GM21360 (cell line): ENCODE measurements at regions not wholly inside any gene's neighbourhood (a gene's known extent, or its start where the extent isn't known, plus 50 kb on each side); places are given as distances from the start of the nearest gene placed in this dataset.
A peak's percentile ranks its signal among the peaks of the same experiment; 100 is the strongest.
"Not testable (repeated sequence)": the region's sequence is repeated elsewhere in the genome, so short reads cannot be mapped to it uniquely, and the experiment has no call there.

Source experiments
- ATAC-seq: cut with Tn5 transposase; IDR thresholded peaks from one replicate; pipeline ENCODE4 v1.9.1; 2021; ENCODE audit warnings: mild to moderate bottlenecking, moderate library complexity; ENCODE audit not compliant: unreplicated experiment

DNA sequence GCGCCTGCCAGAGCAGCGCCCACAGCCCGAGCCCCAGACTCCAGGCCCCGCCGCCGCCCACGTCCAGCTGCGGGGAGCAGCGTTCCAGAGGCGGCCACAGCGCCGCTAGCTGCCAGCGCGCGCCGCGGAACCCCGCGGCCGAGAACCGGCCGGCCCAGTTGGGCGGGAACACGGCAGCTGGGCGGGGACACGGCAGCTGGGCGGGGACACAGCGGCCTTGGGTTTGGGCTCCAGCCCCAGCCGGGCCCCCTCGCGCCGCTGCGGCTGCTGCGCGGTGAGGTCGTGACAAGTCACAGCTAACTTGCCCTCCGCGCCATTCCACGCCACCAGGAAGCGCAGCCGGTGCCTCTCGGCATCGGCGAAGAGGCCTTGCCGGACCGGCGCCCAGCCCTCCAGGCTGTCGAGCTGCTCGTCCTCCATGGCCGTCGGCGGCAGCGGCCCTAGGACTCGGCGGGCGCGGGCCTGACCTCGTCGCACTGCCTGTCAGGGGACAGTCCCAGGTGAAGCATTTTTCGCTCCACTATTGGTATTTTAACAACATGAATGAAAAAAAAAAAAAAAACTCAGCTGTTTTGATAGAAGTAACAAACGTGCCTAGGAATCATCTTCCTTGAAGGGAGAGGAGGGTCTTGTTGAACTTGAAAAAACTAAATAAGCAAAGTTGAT, 56.6 kb upstream of the GOLGA8N start:
- ATAC-seq, result peak; percentile 71

DNA sequence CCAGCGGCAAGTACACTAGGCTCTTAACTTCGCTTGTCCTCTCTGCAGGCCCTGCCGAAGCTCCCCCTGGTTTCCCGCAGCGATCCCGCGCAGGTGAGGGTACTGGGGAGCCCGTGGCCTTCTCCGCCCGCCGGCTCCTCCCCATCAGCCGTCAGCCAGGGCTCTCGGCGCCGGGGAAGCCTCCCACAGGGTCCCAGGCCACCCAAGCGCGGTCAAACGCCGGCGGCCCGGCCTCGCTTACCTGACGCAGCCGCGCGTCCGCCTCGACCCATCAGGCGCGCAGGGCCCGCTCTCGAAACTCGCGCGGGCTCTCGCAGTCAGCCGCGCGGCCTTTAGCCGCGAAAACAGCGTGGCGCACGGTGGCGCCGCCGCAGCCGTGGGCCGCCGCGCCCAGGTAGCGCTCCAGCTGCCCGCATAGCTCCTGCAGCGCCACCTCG, 57.2 kb upstream of the GOLGA8N start:
- peak; percentile 28 for ATAC-seq

DNA sequence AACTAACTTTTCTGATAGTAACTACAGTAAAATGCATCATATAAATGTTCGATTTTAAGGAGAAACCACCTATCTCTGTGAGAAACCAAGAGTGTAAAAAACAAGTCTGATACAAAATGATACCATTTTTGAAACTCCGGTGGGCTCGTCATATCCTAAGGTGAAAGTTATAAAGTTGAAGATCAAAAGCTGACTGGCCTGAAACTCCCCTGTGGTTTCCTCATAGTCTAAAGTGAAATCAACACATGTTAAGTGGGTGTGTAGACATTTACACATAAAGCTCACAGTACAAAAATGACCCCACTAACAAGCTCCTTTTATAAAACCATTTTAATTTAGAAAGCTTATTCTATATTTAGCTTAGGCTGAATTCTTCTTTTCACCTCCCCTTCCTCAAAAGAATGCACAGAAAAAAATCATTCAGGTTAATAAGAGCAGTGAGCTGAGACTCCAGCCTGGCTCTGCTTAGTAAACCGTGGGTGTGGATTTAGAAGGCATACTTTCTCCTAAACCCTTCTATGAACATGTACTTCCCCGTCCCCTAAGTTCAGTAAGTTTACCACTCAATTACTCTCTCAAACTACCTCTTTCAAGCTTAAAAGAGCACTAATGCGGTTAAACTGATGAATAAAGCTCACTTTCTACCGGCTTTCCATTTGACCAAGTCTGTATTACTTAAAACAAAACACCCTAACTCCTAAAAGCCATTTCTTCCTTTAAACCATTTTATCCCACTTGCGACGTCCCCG, 57.9 kb upstream of the GOLGA8N start:
- not testable (repeated sequence) for ATAC-seq

DNA sequence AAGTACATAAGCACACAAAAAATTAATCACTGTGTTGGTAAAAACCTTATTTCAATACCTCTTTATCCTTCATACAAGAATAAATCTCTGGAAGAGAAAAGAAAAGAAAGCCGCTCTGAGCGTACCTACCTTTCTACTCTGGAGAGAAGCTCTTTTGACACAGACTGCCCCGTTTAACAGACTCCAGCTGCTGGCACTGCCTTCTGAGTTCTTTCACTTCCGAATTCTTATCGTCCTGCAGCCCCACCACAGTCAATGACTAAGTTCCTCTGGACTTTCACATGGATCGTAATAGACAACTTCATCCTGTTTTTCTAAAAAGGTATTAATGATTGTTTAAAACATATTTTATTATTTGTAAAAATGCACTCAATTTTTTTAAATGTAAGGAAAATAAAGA, 67.5 kb upstream of the GOLGA8O start:
- not testable (repeated sequence) for ATAC-seq

DNA sequence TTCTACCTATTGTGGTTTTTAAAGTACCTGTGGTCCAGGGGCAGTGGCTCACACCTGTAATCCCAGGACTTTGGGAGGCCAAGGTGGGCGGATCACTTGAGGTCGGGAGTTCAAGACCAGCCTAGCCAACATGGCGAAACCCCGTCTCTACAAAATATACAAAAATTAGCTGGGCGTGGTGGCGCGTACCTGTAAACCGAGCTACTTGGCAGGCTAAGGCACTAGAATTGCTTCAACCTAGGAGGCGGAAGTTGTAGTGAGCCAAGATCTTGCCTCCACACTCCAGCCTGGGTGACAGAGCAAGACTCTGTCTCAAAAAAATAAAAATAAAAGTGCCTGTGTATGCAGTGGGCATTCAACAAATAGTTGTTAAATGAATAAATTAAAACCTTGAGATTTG, 67.0 kb upstream of the GOLGA8O start:
- ATAC-seq, result not testable (repeated sequence)

DNA sequence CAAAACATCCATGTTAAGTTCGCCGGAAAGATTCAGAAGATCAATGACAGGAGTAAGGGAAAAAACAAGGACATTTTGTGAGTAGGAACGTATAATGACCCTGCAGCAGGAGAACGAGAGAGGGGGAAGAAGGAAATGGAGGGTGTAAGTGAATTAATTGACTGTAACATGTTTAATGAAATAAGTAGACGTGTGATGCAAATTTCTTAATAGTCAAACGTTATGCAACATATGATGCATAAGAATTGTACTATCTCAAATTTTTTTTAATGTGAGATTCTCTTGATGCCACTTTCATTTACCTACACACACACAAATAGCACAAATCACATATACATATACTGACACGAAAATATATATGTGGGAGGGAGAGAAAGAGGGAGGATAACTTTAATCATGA, 63.5 kb upstream of the GOLGA8O start:
- not testable (repeated sequence) for ATAC-seq

DNA sequence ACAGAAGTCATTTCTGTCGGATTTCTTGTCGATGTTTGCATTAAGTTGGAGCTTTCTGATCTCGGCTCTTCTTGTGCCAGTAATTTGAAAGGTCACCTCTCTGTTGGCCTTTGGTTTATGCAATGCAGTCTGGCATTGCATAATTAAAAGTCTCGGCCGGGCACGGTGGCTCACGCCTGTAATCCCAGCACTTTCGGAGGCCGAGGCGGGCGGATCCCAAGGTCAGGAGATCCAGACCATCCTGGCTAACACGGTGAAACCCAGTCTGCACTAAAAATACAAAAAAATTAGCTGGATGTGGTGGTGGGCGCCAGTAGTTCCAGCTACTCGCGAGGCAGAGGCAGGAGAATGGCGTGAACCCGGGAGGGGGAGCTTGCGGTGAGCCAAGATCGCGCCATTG, 62.6 kb upstream of the GOLGA8O start:
- ATAC-seq, result not testable (repeated sequence)

DNA sequence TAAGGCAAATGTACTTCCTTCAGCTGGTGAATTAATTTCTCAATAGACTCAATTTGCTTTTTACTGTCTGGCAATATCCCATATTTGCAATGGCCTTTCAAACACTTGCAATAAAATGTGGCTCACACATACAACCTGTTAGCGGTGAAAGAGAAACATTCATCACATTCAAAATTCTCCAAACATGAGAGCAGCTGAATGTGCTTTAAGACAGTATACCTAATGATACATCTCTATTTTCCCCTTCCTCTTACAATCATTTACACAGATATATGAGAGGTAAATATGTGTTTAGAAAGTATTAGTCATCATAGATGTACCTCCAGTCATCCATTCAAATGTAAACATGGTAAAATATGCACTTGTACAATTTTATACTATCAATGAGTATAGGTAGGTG, 61.5 kb upstream of the GOLGA8O start:
- ATAC-seq, result not testable (repeated sequence)

DNA sequence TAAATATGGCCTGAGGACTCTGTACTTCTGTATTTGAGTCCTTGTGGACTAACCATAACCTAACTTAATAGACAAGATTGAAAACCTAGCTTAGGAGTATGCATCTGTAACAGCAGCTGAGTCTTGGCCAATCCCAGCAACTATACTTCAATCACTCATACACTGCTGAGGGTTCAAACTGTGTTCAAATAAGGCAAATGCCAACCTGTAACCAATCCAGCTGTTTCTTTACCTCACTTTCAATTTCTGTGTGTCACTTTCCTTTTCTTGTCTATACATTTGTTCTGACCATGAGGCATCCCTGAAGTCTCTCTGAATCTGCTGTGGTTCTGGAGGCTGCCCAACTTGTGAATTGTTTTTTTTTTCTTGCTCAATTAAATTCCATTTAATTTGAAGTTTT, 57.9 kb upstream of the GOLGA8O start:
- ATAC-seq, result not testable (repeated sequence)

DNA sequence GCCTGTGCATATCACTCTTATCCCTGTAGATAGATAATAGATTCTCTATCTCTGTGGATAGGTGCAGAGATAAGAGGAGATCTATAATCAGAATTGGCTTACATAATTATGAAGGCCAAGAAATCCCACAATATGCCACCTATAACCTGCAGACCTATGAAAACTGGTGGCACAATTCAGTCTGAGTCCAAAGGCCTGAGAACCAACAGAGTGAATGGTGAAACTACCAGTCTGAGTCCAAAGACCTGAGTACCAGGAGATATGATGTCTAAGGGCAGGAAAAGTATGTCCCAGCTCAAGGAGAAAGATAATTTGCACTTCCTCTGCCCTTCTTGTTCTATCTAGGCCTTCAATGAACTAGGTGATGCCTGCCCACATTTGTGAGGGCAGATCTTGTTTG, 54.6 kb upstream of the GOLGA8O start:
- ATAC-seq, result not testable (repeated sequence)

DNA sequence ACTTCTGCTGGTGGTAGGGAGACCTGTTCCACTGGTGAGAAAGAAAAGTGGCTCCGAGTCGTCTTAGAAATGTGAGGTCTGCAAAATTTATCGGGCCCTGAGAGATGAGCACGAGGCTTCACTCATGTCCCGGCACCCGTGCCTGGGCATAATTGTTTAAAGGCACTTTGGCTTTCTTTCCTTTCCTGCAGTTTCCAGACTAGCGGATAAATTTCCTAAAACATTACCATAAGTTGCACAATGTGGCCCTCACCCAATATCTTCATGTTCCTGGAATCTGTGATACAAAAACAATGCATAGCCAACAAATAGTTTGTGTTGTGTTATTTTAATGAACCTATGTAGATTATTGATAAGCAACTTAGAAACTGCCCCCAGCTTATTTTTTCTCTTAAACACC, 52.6 kb upstream of the GOLGA8O start:
- not testable (repeated sequence) for ATAC-seq

DNA sequence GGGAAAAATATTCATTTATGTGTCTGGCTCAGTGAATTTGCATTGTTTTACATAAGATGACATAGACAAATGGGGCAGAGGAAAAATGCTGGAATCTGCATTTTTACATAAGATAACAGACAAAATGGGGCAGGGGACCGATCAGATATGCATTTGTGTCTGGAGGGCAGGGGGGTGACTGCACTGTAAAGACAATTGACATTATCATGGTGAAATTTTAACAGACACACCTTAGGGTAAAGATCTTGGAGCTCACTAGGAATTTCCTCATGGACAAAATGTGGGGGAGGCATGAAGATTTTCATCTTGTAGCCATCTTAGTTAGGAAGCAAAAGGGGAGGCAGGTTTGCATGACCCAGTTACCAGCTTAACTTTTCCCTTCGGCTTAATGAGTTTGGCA, 51.4 kb upstream of the GOLGA8O start:
- ATAC-seq, result not testable (repeated sequence)

DNA sequence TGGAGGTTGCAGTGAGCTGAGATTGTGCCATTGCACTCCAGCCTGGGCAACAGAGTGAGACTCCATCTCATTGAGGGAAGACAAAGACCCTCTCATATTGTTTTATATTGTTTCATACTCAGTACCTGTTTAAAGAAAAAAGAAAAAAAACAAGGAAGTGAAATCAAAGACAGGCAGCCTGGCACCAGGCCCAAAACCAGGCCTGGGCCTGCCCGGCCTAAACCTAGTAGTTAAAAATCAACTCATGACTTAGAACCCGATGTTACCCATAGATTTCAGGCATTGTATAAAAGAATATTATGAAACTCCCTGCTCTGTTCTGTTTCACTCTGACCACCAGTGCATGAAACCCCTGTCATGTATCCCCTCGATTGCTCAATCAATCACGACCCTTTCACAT, 50.2 kb upstream of the GOLGA8O start:
- not testable (repeated sequence) for ATAC-seq
